HG03571 (cell line): ENCODE measurements at regions not wholly inside any gene's neighbourhood (a gene's known extent, or its start where the extent isn't known, plus 50 kb on each side); places are given as distances from the start of the nearest gene placed in this dataset.

Experiments
- ATAC-seq: cut with Tn5 transposase; IDR thresholded peaks from one replicate; pipeline ENCODE4 v1.9.1; 2021; ENCODE audit not compliant: unreplicated experiment

- ATAC-seq = no peak
Measured at GRCh38 chr22:48319321-48320047, 1508.2 kb downstream of the BRD1 start.

GRCh38 chr22:48318575-48319320 lies 1508.9 kb downstream of the BRD1 start:
- ATAC-seq = no peak

- ATAC-seq = no peak
Measured at GRCh38 chr22:48318173-48318572, 1509.5 kb downstream of the BRD1 start.

GRCh38 chr22:48316257-48317250 lies 1511.1 kb downstream of the BRD1 start:
- no peak for ATAC-seq

GRCh38 chr22:48315439-48316256 lies 1512.0 kb downstream of the BRD1 start:
- no peak for ATAC-seq

- ATAC-seq = no peak
Measured at GRCh38 chr22:48314073-48314472, 1513.6 kb downstream of the BRD1 start.

- ATAC-seq = no peak
Measured at GRCh38 chr22:48313175-48313830, 1514.4 kb downstream of the BRD1 start.

GRCh38 chr22:48310740-48311139 lies 1516.9 kb downstream of the BRD1 start:
- ATAC-seq = no peak

- no peak for ATAC-seq
Measured at GRCh38 chr22:48310289-48310688, 1517.4 kb downstream of the BRD1 start.

- ATAC-seq = no peak
Measured at GRCh38 chr22:48309836-48310235, 1517.8 kb downstream of the BRD1 start.

GRCh38 chr22:48309115-48309705 lies 1518.5 kb downstream of the BRD1 start:
- ATAC-seq = no peak

- ATAC-seq = no peak
Measured at GRCh38 chr22:48307931-48308330, 1519.7 kb downstream of the BRD1 start.

- ATAC-seq = no peak
Measured at GRCh38 chr22:48306785-48307510, 1520.7 kb downstream of the BRD1 start.

- no peak for ATAC-seq
Measured at GRCh38 chr22:48306284-48306683, 1521.4 kb downstream of the BRD1 start.

- no peak for ATAC-seq
Measured at GRCh38 chr22:48305726-48306235, 1521.9 kb downstream of the BRD1 start.

- ATAC-seq = no peak
Measured at GRCh38 chr22:48303369-48303725, 1524.3 kb downstream of the BRD1 start.

GRCh38 chr22:48302657-48303368 lies 1524.9 kb downstream of the BRD1 start:
- no peak for ATAC-seq

- ATAC-seq = no peak
Measured at GRCh38 chr22:48301908-48302307, 1525.8 kb downstream of the BRD1 start.
